ENCODE measurements at regions not wholly inside any gene's neighbourhood (a gene's known extent, or its start where the extent isn't known, plus 50 kb on each side); places are given as distances from the start of the nearest gene placed in this dataset.

- Histone ChIP-seq H4K20me1 (ENCODE audit: control insufficient read depth, insufficient read depth, low read length, poor library complexity, severe bottlenecking) (no peaks in the 10 kb centered on the region), H3K79me2 (ENCODE audit: control insufficient read depth, insufficient read depth, low read length) (no peaks in the 10 kb centered on the region), H3K4me3 (ENCODE audit: control extremely low read depth in 1 of 5, extremely low read depth in 1 of 5, insufficient read depth in 1 of 5, low read depth in 2 of 5, low read length in 4 of 5) (peak overlapping the region in 2 of 5 experiments; percentile 4 to 22), H3K36me3 (replicated peaks in 1 of 2; ENCODE audit: control extremely low read depth in 1 of 2, control insufficient read depth in 1 of 2, extremely low read depth in 1 of 2, insufficient read depth in 2 of 2, low read length in 1 of 2) (no peaks in the 10 kb centered on the region), H2AFZ (ENCODE audit: insufficient read depth, low read depth, low read length, poor library complexity, severe bottlenecking) (peak overlapping the region; percentile 52), H3K9me3 (ENCODE audit: control extremely low read depth in 1 of 3, control insufficient read depth in 2 of 3, insufficient read depth in 1 of 3, low read length in 2 of 3) (no peaks in the 10 kb centered on the region), H3K4me2 (replicated peaks; ENCODE audit: low read depth, low read length, poor library complexity, severe bottlenecking) (peak overlapping the region; percentile 75), H3K4me1 (ENCODE audit: control insufficient read depth in 2 of 2, insufficient read depth in 2 of 2, low read length in 2 of 2) (peaks cover 9 to 19% of the 10 kb centered on the region in 2 donors), H3K27ac (ENCODE audit: low read length in 2 of 2) (no peak overlapping the region), H3K27me3 (replicated peaks in 1 of 4; ENCODE audit: control extremely low read depth in 1 of 4, control insufficient read depth in 3 of 4, insufficient read depth in 4 of 4, low read length in 3 of 4) (peaks cover 0 to 36% (median 26%) of the 10 kb centered on the region in 4 experiments), H3K9ac (ENCODE audit: low read length) (peak overlapping the region; percentile 49)
- 19% methylated on average over 13 of the region's 30 CpGs for WGBS (ENCODE audit: insufficient coverage)
- peak overlapping the region; percentile 75 for H3K4me3 Mint-ChIP-seq
- ChIA-PET POLR2A (no interaction called here), CTCF (no interaction called here)
- H3K27me3 Mint-ChIP-seq, result peaks cover 26% of the 10 kb centered on the region
- ATAC-seq (ENCODE audit: low read depth) (no peak), DNase-seq (no peak)
- no peak overlapping the region for H3K27ac Mint-ChIP-seq
- H3K4me1 Mint-ChIP-seq, result peaks cover 17% of the 10 kb centered on the region
- intact Hi-C loops (cut with micrococcal nuclease), result no loop called here
- TF ChIP-seq EZH2 (IDR thresholded peaks at IDR 0.05; ENCODE audit: borderline replicate concordance, insufficient read depth, low read depth, low read length, poor library complexity, severe bottlenecking) (no peak), CTCF (IDR thresholded peaks at IDR 0.05) (no peak)
- H3K9me3 Mint-ChIP-seq (ENCODE audit: insufficient read depth), result no peaks in the 10 kb centered on the region
These were observed 62.9 kb downstream of the RHOXF2B start for GRCh38 chrX:120014354-120015130.

GRCh38 chrX:120001787-120002186, 58.2 kb upstream of the NKAP start:
- Histone ChIP-seq H3K36me3 (replicated peaks in 1 of 2; ENCODE audit: control extremely low read depth in 1 of 2, control insufficient read depth in 1 of 2, extremely low read depth in 1 of 2, insufficient read depth in 2 of 2, low read length in 1 of 2) (no peaks in the 10 kb centered on the region), H3K4me3 (ENCODE audit: control extremely low read depth in 1 of 5, extremely low read depth in 1 of 5, insufficient read depth in 1 of 5, low read depth in 2 of 5, low read length in 4 of 5) (no peak overlapping the region), H3K9me3 (ENCODE audit: control extremely low read depth in 1 of 3, control insufficient read depth in 2 of 3, insufficient read depth in 1 of 3, low read length in 2 of 3) (peaks cover 0 to 14% (median 0%) of the 10 kb centered on the region in 3 donors), H3K27me3 (replicated peaks in 1 of 4; ENCODE audit: control extremely low read depth in 1 of 4, control insufficient read depth in 3 of 4, insufficient read depth in 4 of 4, low read length in 3 of 4) (peaks cover 0 to 56% (median 37%) of the 10 kb centered on the region in 4 experiments), H3K4me2 (replicated peaks; ENCODE audit: low read depth, low read length, poor library complexity, severe bottlenecking) (no peak overlapping the region), H3K4me1 (ENCODE audit: control insufficient read depth in 2 of 2, insufficient read depth in 2 of 2, low read length in 2 of 2) (peaks cover 22 to 23% of the 10 kb centered on the region in 2 donors), H3K9ac (ENCODE audit: low read length) (no peak overlapping the region), H3K79me2 (ENCODE audit: control insufficient read depth, insufficient read depth, low read length) (no peaks in the 10 kb centered on the region), H2AFZ (ENCODE audit: insufficient read depth, low read depth, low read length, poor library complexity, severe bottlenecking) (no peak overlapping the region), H4K20me1 (ENCODE audit: control insufficient read depth, insufficient read depth, low read length, poor library complexity, severe bottlenecking) (no peaks in the 10 kb centered on the region), H3K27ac (ENCODE audit: low read length in 2 of 2) (no peak overlapping the region)
- H3K4me3 Mint-ChIP-seq, result no peak overlapping the region
- H3K9me3 Mint-ChIP-seq (ENCODE audit: insufficient read depth), result peaks cover 3% of the 10 kb centered on the region
- POLR2A ChIA-PET, result no interaction called here
- TF ChIP-seq EZH2 (IDR thresholded peaks at IDR 0.05; ENCODE audit: borderline replicate concordance, insufficient read depth, low read depth, low read length, poor library complexity, severe bottlenecking), result no peak
- TF ChIP-seq CTCF (IDR thresholded peaks at IDR 0.05), result no peak
- H3K4me1 Mint-ChIP-seq, result peaks cover 21% of the 10 kb centered on the region
- no peak overlapping the region for H3K27ac Mint-ChIP-seq
- DNase-seq (no peak), ATAC-seq (ENCODE audit: low read depth) (no peak)
- intact Hi-C loops (cut with micrococcal nuclease), result no loop called here
- 80% methylated on average over 1 of the region's 6 CpGs for WGBS (ENCODE audit: insufficient coverage)
- peaks cover 38% of the 10 kb centered on the region for H3K27me3 Mint-ChIP-seq
- CTCF ChIA-PET, result no interaction called here

All from B cell (primary cell).